Esophagus squamous epithelium (tissue), 5 donors: ENCODE measurements at regions not wholly inside any gene's neighbourhood (a gene's known extent, or its start where the extent isn't known, plus 50 kb on each side); places are given as distances from the start of the nearest gene placed in this dataset.
"Not testable (repeated sequence)": the region's sequence is repeated elsewhere in the genome, so short reads cannot be mapped to it uniquely, and the experiment has no call there.

ENCODE experiments used
- DNase-seq: peaks from one replicate; lab custom pipeline; 2025; lab: John Stamatoyannopoulos, UW
- H3K27ac ChIP-seq, 4 donors: fragments of 200-600 bp; sonication (generic); one replicate each; pipeline ENCODE4 v1.5.1; 2016 to 2019; ENCODE audit warnings: mild to moderate bottlenecking in 1 of 4
- H3K27me3 ChIP-seq, 4 donors: fragments of 200-600 bp; sonication (generic); 1 replicate in 3 of 4; 2 replicates in 1 of 4; pipeline versions ENCODE4 v1.5.1 to v1.6.0; 2017 to 2021; ENCODE audit warnings: antibody characterized with exemption in 1 of 4
- H3K36me3 ChIP-seq, 3 donors: fragments of 200-600 bp; sonication (generic); one replicate each; pipeline ENCODE4 v1.5.1; 2016 to 2019
- H3K4me1 ChIP-seq, 3 donors: fragments of 200-600 bp; sonication (generic); one replicate each; pipeline ENCODE4 v1.5.1; 2017 to 2019
- H3K4me3 ChIP-seq, 4 donors: fragments of 200-600 bp; sonication (generic); 1 replicate in 3 of 4; 2 replicates in 1 of 4; pipeline ENCODE4 v1.5.1; 2016 to 2019; ENCODE audit warnings: mild to moderate bottlenecking in 2 of 4, moderate library complexity in 1 of 4
- H3K9me3 ChIP-seq, 3 donors: fragments of 200-600 bp; sonication (generic); one replicate each; pipeline ENCODE4 v1.5.1; 2016 to 2019
- CTCF ChIP-seq, 6 experiments: fragments of 450-650 bp in 4 of 6; fragments of 200-600 bp in 2 of 6; sonication (generic) in 2 of 6; IDR thresholded peaks; one replicate each; pipeline ENCODE4 v1.5.1; 2016 to 2019; ENCODE audit warnings: antibody characterized with exemption in 6 of 6, mild to moderate bottlenecking in 4 of 6, moderate library complexity in 4 of 6
- POLR2A ChIP-seq, 4 donors: fragments of 450-650 bp; IDR thresholded peaks; one replicate each; pipeline ENCODE4 v1.6.1; 2017; ENCODE audit warnings: antibody characterized with exemption in 4 of 4, mild to moderate bottlenecking in 4 of 4, moderate library complexity in 3 of 4
- WGBS, 2 donors: methylation state at CpG; one replicate each; pipeline ENCODE4 v1.1.5; 2018; 5-methylcytosine and 5-hydroxymethylcytosine counted together
- intact Hi-C: fragments of 100-400 bp; cut with DNase I; formaldehyde crosslinking; loops from one replicate; pipeline ENCODE4 v1.15.0; 2022
- donor health status: DM: yes; HTN: yes; CAD: no.

GRCh38 chr19:21668072-21668773, 99.2 kb downstream of the ZNF100 start:
- peaks cover 0 to 16% (median 0%) of the 10 kb centered on the region in 3 donors for H3K9me3 ChIP-seq
- intact Hi-C loops, DNase-seq, H3K4me3 ChIP-seq, H3K27ac ChIP-seq, H3K4me1 ChIP-seq, H3K36me3 ChIP-seq, H3K27me3 ChIP-seq: not testable (repeated sequence)
- 26 to 34% methylated on average over 3 of the region's 3 CpGs for WGBS, 2 donors

- H3K4me3 ChIP-seq = no peak overlapping the region
- no peaks in the 10 kb centered on the region for H3K36me3 ChIP-seq
- no peak for DNase-seq
- TF ChIP-seq POLR2A (IDR thresholded peaks at IDR 0.05) = no peak
- TF ChIP-seq CTCF (IDR thresholded peaks at IDR 0.05) = no peak
- H3K4me1 ChIP-seq = no peaks in the 10 kb centered on the region
- no peak overlapping the region for H3K27ac ChIP-seq
- no peaks in the 10 kb centered on the region for H3K27me3 ChIP-seq
- intact Hi-C loops = no loop called here
- H3K9me3 ChIP-seq = peaks cover 0 to 20% (median 0%) of the 10 kb centered on the region in 3 donors
- 76 to 82% methylated on average over 3 of the region's 3 CpGs for WGBS, 2 donors
Observed at GRCh38 chr19:21655540-21656126, 111.7 kb downstream of the ZNF100 start.

- H3K4me1 ChIP-seq, H3K27ac ChIP-seq, H3K27me3 ChIP-seq, H3K4me3 ChIP-seq, DNase-seq, H3K36me3 ChIP-seq, intact Hi-C loops: not testable (repeated sequence)
- H3K9me3 ChIP-seq = peaks cover 0 to 13% (median 0%) of the 10 kb centered on the region in 3 donors
- WGBS, 2 donors = 18 to 26% methylated on average over 3 of the region's 3 CpGs
Observed at GRCh38 chr19:21651478-21651877, 115.9 kb downstream of the ZNF100 start.

GRCh38 chr19:21638776-21639175, 128.6 kb downstream of the ZNF100 start:
- 77 to 83% methylated on average over 1 of the region's 1 CpG for WGBS, 2 donors
- no peaks in the 10 kb centered on the region for H3K27me3 ChIP-seq
- TF ChIP-seq CTCF (IDR thresholded peaks at IDR 0.05) (no peak), POLR2A (IDR thresholded peaks at IDR 0.05) (no peak)
- H3K36me3 ChIP-seq = no peaks in the 10 kb centered on the region
- intact Hi-C loops = no loop called here
- H3K4me1 ChIP-seq = no peaks in the 10 kb centered on the region
- no peak for DNase-seq
- no peak overlapping the region for H3K4me3 ChIP-seq
- no peaks in the 10 kb centered on the region for H3K9me3 ChIP-seq
- H3K27ac ChIP-seq = no peak overlapping the region

GRCh38 chr19:21626924-21627697, 121.7 kb downstream of the ZNF429 start:
- no peak for DNase-seq
- Histone ChIP-seq H3K36me3 (no peaks in the 10 kb centered on the region), H3K27ac (no peak overlapping the region), H3K27me3 (no peaks in the 10 kb centered on the region), H3K4me3 (no peak overlapping the region), H3K4me1 (no peaks in the 10 kb centered on the region), H3K9me3 (peaks cover 0 to 23% (median 0%) of the 10 kb centered on the region in 3 donors)
- 64 to 80% methylated on average over 3 to 8 of the region's 8 CpGs for WGBS, 2 donors
- TF ChIP-seq CTCF (IDR thresholded peaks at IDR 0.05) = no peak
- TF ChIP-seq POLR2A (IDR thresholded peaks at IDR 0.05) = no peak
- intact Hi-C loops = no loop called here

- 0 to 26% methylated on average over 1 of the region's 1 CpG for WGBS, 2 donors
- no peak for TF ChIP-seq POLR2A (IDR thresholded peaks at IDR 0.05)
- no peak for TF ChIP-seq CTCF (IDR thresholded peaks at IDR 0.05)
- Histone ChIP-seq H3K36me3 (no peaks in the 10 kb centered on the region), H3K4me1 (no peaks in the 10 kb centered on the region), H3K27ac (no peak overlapping the region), H3K27me3 (no peaks in the 10 kb centered on the region), H3K4me3 (no peak overlapping the region), H3K9me3 (peaks cover 0 to 22% (median 0%) of the 10 kb centered on the region in 3 donors)
- DNase-seq = no peak
- intact Hi-C loops = no loop called here
Observed at GRCh38 chr19:21626091-21626490, 120.7 kb downstream of the ZNF429 start.
